AG04450 (cell line): ENCODE measurements at regions not wholly inside any gene's neighbourhood (a gene's known extent, or its start where the extent isn't known, plus 50 kb on each side); places are given as distances from the start of the nearest gene placed in this dataset.

Source experiments
- CTCF ChIA-PET: fragments of 300-600, 350-600 bp; formaldehyde crosslinking; extraction: SDS; loops from one replicate; lab custom pipeline; 2022; ENCODE audit warnings: antibody characterized with exemption, inconsistent platforms; lab: Charles Lee
- POLR2A ChIA-PET: fragments of 350-600 bp; formaldehyde crosslinking; extraction: SDS; loops from one replicate; lab custom pipeline; 2021; ENCODE audit warnings: antibody characterized with exemption, inconsistent platforms; lab: Yijun Ruan, JAX
- DNase-seq: peaks from one replicate; pipeline ENCODE4 v3.0.0-alpha.2; 2011; ENCODE audit warnings: low read depth, low spot score
- H3K27ac ChIP-seq: one replicate; pipeline ENCODE4 v1.5.1; 2012; ENCODE audit warnings: low read depth, low read length, control low read depth
- H3K27me3 ChIP-seq: one replicate; pipeline ENCODE4 v1.6.0; 2012; ENCODE audit warnings: low read length; ENCODE audit not compliant: control insufficient read depth, insufficient read depth
- H3K4me3 ChIP-seq: 2 replicates; pipeline ENCODE4 v1.5.1; 2011; ENCODE audit warnings: mild to moderate bottlenecking, low read depth, low read length, control low read depth
- H3K9me3 ChIP-seq: 2 replicates; pipeline ENCODE4 v1.5.1; 2012; ENCODE audit warnings: low read length; ENCODE audit not compliant: control insufficient read depth, insufficient read depth
- TF ChIP-seq, protein P1 (sequence below): IDR thresholded peaks from 2 replicates; pipeline ENCODE4 v1.5.1; 2011; ENCODE audit warnings: low read depth, low read length, control low read depth, inconsistent platforms

DNA sequence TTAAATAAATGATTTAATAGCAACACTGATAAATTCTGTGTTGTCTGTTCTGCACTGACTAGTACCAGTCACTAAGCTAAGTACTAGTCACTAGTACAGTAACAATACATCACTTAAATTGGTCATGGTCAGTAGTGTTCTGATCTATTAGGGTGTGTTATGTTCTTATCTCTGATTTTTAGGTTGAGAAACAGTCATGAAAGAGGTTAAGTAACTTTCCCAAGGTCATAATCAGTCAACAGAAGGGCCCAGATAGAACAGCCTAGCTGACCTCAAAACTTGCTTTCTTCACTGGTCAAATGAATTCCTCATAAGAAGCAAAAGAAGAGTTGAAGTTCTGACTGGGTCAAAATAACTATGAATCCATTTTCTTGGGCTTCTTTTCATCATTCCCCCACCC, 1492.7 kb downstream of the MAT2B start:
- CTCF ChIA-PET: no interaction called here
- Histone ChIP-seq H3K4me3 (no peak overlapping the region), H3K27me3 (no peaks in the 10 kb centered on the region), H3K9me3 (no peaks in the 10 kb centered on the region; the same call in 1 of the 2 replicates), H3K27ac (no peak overlapping the region)
- POLR2A ChIA-PET: no interaction called here
- TF ChIP-seq, protein P1, sequence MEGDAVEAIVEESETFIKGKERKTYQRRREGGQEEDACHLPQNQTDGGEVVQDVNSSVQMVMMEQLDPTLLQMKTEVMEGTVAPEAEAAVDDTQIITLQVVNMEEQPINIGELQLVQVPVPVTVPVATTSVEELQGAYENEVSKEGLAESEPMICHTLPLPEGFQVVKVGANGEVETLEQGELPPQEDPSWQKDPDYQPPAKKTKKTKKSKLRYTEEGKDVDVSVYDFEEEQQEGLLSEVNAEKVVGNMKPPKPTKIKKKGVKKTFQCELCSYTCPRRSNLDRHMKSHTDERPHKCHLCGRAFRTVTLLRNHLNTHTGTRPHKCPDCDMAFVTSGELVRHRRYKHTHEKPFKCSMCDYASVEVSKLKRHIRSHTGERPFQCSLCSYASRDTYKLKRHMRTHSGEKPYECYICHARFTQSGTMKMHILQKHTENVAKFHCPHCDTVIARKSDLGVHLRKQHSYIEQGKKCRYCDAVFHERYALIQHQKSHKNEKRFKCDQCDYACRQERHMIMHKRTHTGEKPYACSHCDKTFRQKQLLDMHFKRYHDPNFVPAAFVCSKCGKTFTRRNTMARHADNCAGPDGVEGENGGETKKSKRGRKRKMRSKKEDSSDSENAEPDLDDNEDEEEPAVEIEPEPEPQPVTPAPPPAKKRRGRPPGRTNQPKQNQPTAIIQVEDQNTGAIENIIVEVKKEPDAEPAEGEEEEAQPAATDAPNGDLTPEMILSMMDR: no peak
- no peak for DNase-seq

DNA sequence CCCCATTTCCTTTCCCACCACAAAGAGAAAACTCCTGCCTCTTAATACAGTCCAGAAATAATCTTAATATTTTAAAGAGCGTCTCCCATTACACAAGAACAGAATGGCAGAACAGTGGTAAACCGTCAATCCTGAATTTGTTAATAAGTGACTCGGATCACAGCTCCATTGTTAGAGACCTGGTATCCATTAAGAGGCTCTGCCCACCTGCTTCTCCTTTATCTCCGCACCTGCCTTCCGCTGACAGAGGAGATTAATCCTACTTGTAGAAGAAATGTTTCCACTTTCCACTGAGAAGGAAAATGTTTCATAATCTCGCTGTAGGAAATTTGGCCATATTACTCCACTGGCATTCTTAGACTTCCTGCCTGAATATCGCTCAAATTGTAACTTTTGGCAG, 1493.2 kb downstream of the MAT2B start:
- no peak overlapping the region for H3K4me3 ChIP-seq
- POLR2A ChIA-PET: no interaction called here
- H3K9me3 ChIP-seq: no peaks in the 10 kb centered on the region; the same call in 1 of the 2 replicates
- H3K27ac ChIP-seq: no peak overlapping the region
- CTCF ChIA-PET: no interaction called here
- TF ChIP-seq, protein P1: no peak
- DNase-seq: no peak
- H3K27me3 ChIP-seq: no peaks in the 10 kb centered on the region

DNA sequence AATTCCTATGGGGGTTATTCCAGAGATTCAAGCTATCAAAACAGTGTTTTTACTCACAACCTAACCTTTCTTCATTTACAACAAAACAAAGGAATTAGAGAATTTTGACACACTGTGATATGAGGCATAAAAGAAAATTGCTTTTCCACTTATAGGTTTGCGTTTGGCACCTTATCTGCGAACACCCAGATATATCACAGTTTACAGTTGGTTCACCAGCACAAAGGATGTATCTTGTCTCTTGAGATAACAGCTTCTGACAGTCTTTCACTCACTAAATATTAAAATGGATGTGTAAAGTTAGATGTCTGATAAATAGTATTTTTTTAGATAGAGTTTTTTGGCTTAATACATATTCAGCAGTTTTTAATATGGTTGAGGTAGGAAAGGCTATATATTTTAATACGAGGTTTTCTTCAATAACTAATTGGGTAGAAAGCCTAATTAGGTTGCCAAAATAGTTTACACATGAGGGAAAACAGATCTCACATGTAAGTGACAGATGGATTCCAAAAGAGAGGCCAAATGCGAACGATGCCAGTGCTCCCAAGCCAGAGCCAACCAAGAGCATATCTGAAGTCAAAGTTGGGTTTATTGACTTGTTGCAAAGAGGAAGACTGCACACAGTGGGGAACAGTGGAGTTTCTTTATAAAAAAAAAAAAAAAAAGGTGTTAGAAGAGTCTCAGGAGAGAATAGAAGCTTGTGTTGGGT, 1495.2 kb downstream of the MAT2B start:
- ChIA-PET POLR2A (no interaction called here), CTCF (interaction anchor here (0.7 kb wide), 1 partner anchor 1288 kb away, joined by 4 read pairs; no protein-coding TSS in a partner anchor)
- TF ChIP-seq, protein P1: no peak
- Histone ChIP-seq H3K4me3 (no peak overlapping the region), H3K27me3 (no peaks in the 10 kb centered on the region), H3K27ac (no peak overlapping the region), H3K9me3 (no peaks in the 10 kb centered on the region)
- DNase-seq: no peak

DNA sequence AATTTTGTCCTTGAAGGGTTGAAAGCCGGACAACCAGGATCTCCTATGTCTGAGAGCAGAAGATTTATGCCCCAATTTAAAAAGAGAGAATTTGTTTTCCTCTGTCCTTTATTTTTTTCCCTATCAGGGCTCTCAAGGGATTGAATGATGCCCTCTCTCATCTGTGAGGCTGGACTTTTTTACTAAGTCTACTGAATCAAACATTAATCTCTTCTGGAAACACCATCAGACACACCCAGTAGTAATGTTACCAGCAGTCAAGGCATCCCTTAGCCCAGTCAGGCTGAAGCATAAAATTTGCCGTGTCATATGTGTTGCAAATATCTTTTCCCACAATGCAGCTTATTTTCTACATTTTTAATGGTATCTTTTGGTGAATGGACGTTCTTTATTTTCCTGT, 1497.9 kb downstream of the MAT2B start:
- no peak for DNase-seq
- Histone ChIP-seq H3K4me3 (no peak overlapping the region), H3K27me3 (no peaks in the 10 kb centered on the region), H3K9me3 (no peaks in the 10 kb centered on the region), H3K27ac (no peak overlapping the region)
- ChIA-PET CTCF (no interaction called here), POLR2A (no interaction called here)
- TF ChIP-seq, protein P1: no peak

DNA sequence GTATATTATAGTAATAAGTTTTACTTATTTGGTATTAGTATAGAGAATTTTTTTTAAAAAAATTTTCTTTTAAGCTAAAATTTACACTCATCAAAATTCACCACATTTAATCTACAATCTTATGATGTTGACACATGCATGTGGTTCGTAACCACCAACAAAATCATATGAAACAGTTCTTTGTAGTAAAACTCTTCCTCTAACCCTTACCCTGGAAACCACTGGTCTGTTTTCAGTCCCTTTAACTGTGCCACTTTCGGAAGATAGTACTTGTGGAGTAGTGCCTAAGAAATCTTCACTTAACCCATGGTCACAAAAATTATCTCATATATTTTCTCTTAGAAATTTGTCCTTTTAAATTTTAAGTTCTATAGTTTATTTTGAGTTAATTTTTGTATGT, 1498.8 kb downstream of the MAT2B start:
- H3K9me3 ChIP-seq: no peaks in the 10 kb centered on the region
- TF ChIP-seq, protein P1: no peak
- POLR2A ChIA-PET: no interaction called here
- H3K4me3 ChIP-seq: no peak overlapping the region
- DNase-seq: no peak
- H3K27me3 ChIP-seq: no peaks in the 10 kb centered on the region
- no peak overlapping the region for H3K27ac ChIP-seq
- CTCF ChIA-PET: no interaction called here
